Ovary (tissue), 3 donors: ENCODE measurements at regions not wholly inside any gene's neighbourhood (a gene's known extent, or its start where the extent isn't known, plus 50 kb on each side); places are given as distances from the start of the nearest gene placed in this dataset.

Experiments
- CTCF ChIP-seq, 3 donors: fragments of 450-650 bp in 2 of 3; fragments of 200-600 bp in 1 of 3; IDR thresholded peaks; one replicate each; pipeline versions ENCODE4 v1.5.1 to v1.8.0; 2016 to 2022; ENCODE audit warnings: antibody characterized with exemption in 3 of 3, mild to moderate bottlenecking in 1 of 3
- EP300 ChIP-seq: sonication (generic); formaldehyde crosslinking; IDR thresholded peaks from one replicate; pipeline ENCODE4 v1.6.1; 2017; ENCODE audit warnings: antibody characterized with exemption
- POLR2A ChIP-seq: fragments of 450-650 bp; IDR thresholded peaks from one replicate; pipeline ENCODE4 v1.6.1; 2017; ENCODE audit warnings: antibody characterized with exemption, mild to moderate bottlenecking, moderate library complexity
- donor health status: DM: no; HTN: no; CAD: no.

- no peak for TF ChIP-seq CTCF (IDR thresholded peaks at IDR 0.05)
- no peak for TF ChIP-seq POLR2A
- TF ChIP-seq EP300 = no peak
These were observed 73.0 kb upstream of the CALM2 start for GRCh38 chr2:47249157-47249900.
